Caki2 (cell line): ENCODE measurements at regions not wholly inside any gene's neighbourhood (a gene's known extent, or its start where the extent isn't known, plus 50 kb on each side); places are given as distances from the start of the nearest gene placed in this dataset.
A peak's percentile ranks its signal among the peaks of the same experiment; 100 is the strongest.

Experiments
- DNase-seq: peaks from one replicate; pipeline ENCODE4 v3.0.0-alpha.2; 2015; ENCODE audit warnings: low read depth
- in situ Hi-C: cut with HindIII; loops from 2 replicates; pipeline ENCODE4 v1.10.0; 2016; ENCODE audit warnings: low sequenced_read_pairs, low pct_unique_long_range_greater_than_20kb, mixed read lengths

GRCh38 chr1:99590578-99591209 is 55.2 kb upstream of the PALMD start:
- in situ Hi-C loops: no loop called here
- peak; percentile 94 for DNase-seq

GRCh38 chr1:99591886-99592285 is 54.0 kb upstream of the PALMD start:
- DNase-seq: no peak
- in situ Hi-C loops: no loop called here

GRCh38 chr1:99594205-99594604 is 51.7 kb upstream of the PALMD start:
- no peak for DNase-seq
- in situ Hi-C loops: no loop called here

- DNase-seq: no peak
- in situ Hi-C loops: no loop called here
Measured at GRCh38 chr1:99595041-99595440, 50.9 kb upstream of the PALMD start.

GRCh38 chr1:99595441-99595840 is 50.5 kb upstream of the PALMD start:
- DNase-seq: no peak
- in situ Hi-C loops: no loop called here
